ENCODE measurements at regions not wholly inside any gene's neighbourhood (a gene's known extent, or its start where the extent isn't known, plus 50 kb on each side); places are given as distances from the start of the nearest gene placed in this dataset.

DNA sequence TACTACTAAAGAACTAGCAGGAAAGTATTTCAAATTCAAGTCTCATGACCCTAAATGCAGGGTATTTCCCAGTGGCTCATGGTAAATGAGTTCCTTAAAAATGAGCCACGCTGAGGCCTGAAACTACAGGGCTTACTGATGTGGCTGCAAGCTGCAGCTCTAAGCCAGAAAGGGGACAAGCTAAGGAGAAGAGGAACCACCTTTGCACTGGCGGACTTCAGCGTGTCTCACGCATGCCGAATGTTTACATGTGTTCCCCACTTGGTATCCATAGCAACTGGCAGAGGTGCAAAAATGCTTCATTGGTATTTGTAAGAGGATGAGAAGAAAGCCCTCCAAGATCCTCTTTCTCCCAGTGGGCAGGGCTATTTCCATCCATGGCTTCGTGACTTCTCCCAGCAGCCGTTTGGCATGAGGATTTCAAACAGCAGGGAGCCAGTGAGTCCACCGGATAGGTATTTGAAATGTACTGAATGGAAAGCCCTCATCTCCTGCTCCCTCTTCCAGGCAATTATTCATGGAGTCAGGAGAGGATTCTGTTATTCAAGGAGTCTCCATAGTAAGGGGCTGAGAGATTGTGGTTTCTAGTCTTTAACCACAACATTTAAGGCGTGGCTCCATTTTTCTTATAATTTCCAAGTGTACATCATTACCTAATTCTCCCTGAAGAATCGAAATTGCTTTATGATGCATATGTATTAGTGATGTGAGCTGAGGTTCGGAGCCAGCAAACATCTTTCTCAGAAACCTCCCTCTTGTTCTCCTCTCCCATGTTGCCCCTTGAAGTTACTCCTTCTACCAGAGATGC, 55.3 kb upstream of the CD44 start:
- Histone ChIP-seq H3K27ac (ENCODE audit: low read depth, low read length, poor library complexity, severe bottlenecking) (no peak overlapping the region), H3K4me1 (ENCODE audit: insufficient read depth, low read length, poor library complexity, severe bottlenecking) (peaks cover 47% of the 10 kb centered on the region), H3K9me3 (ENCODE audit: low read length) (no peaks in the 10 kb centered on the region), H3K79me2 (ENCODE audit: insufficient read depth, low read depth, low read length) (no peaks in the 10 kb centered on the region), H4K20me1 (ENCODE audit: insufficient read depth, low read length) (no peaks in the 10 kb centered on the region), H3K4me2 (ENCODE audit: low read length) (peak overlapping the region; percentile 4; the same call in 1 of the 2 replicates), H3K36me3 (ENCODE audit: insufficient read depth, low read length) (no peaks in the 10 kb centered on the region), H3K9me2 (ENCODE audit: insufficient read depth, low read length) (no peaks in the 10 kb centered on the region), H2AFZ (ENCODE audit: low read length) (peak overlapping the region; percentile 57; the same call in 1 of the 2 replicates), H3K4me3 (ENCODE audit: low read depth, low read length, poor library complexity, severe bottlenecking) (no peak overlapping the region)
- intact Hi-C loops (cut with micrococcal nuclease; ENCODE audit: unreplicated experiment) = no loop called here
- ChIA-PET POLR2A (interaction anchor here (1.2 kb wide), 1 partner anchor 10 kb away, joined by 3 read pairs; no protein-coding TSS in a partner anchor), CTCF (ENCODE audit: unreplicated experiment) (no interaction called here)
- peak; percentile 36 for DNase-seq (ENCODE audit: low spot score)
- BruUV-seq (replicated peaks) = no TSS peak
- no peak for TF ChIP-seq EZH2phosphoT487 (IDR thresholded peaks at IDR 0.05; ENCODE audit: borderline replicate concordance, low read depth, low read length)
- TF ChIP-seq, protein P1, sequence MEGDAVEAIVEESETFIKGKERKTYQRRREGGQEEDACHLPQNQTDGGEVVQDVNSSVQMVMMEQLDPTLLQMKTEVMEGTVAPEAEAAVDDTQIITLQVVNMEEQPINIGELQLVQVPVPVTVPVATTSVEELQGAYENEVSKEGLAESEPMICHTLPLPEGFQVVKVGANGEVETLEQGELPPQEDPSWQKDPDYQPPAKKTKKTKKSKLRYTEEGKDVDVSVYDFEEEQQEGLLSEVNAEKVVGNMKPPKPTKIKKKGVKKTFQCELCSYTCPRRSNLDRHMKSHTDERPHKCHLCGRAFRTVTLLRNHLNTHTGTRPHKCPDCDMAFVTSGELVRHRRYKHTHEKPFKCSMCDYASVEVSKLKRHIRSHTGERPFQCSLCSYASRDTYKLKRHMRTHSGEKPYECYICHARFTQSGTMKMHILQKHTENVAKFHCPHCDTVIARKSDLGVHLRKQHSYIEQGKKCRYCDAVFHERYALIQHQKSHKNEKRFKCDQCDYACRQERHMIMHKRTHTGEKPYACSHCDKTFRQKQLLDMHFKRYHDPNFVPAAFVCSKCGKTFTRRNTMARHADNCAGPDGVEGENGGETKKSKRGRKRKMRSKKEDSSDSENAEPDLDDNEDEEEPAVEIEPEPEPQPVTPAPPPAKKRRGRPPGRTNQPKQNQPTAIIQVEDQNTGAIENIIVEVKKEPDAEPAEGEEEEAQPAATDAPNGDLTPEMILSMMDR (conservative IDR thresholded peaks at IDR 0.05; ENCODE audit: low read length) = no peak

GRCh38 chr11:35084817-35085440, 54.0 kb upstream of the CD44 start:
- H3K9me3 ChIP-seq (ENCODE audit: low read length) = no peaks in the 10 kb centered on the region
- H3K9me2 ChIP-seq (ENCODE audit: insufficient read depth, low read length) = no peaks in the 10 kb centered on the region
- H4K20me1 ChIP-seq (ENCODE audit: insufficient read depth, low read length) = no peaks in the 10 kb centered on the region
- DNase-seq (ENCODE audit: low spot score) = no peak
- no peak for TF ChIP-seq EZH2phosphoT487 (IDR thresholded peaks at IDR 0.05; ENCODE audit: borderline replicate concordance, low read depth, low read length)
- TF ChIP-seq, protein P1 (conservative IDR thresholded peaks at IDR 0.05; ENCODE audit: low read length) = no peak
- H3K4me3 ChIP-seq (ENCODE audit: low read depth, low read length, poor library complexity, severe bottlenecking) = no peak overlapping the region
- no peaks in the 10 kb centered on the region for H3K79me2 ChIP-seq (ENCODE audit: insufficient read depth, low read depth, low read length)
- peaks cover 49% of the 10 kb centered on the region for H3K4me1 ChIP-seq (ENCODE audit: insufficient read depth, low read length, poor library complexity, severe bottlenecking)
- no peak overlapping the region for H2AFZ ChIP-seq (ENCODE audit: low read length)
- BruUV-seq (replicated peaks) = no TSS peak
- POLR2A ChIA-PET = interaction anchor here (1.0 to 1.2 kb wide), 2 partner anchors 12 to 66 kb away, joined by 3 read pairs; no protein-coding TSS in a partner anchor
- no peak overlapping the region for H3K27ac ChIP-seq (ENCODE audit: low read depth, low read length, poor library complexity, severe bottlenecking)
- H3K4me2 ChIP-seq (ENCODE audit: low read length) = no peak overlapping the region
- intact Hi-C loops (cut with micrococcal nuclease; ENCODE audit: unreplicated experiment) = no loop called here
- CTCF ChIA-PET (ENCODE audit: unreplicated experiment) = no interaction called here
- H3K36me3 ChIP-seq (ENCODE audit: insufficient read depth, low read length) = no peaks in the 10 kb centered on the region
